Karpas-422 (cell line): ENCODE measurements at regions not wholly inside any gene's neighbourhood (a gene's known extent, or its start where the extent isn't known, plus 50 kb on each side); places are given as distances from the start of the nearest gene placed in this dataset.

Experiments
- DNase-seq: peaks from one replicate; pipeline ENCODE4 v3.0.0-alpha.2; 2015
- H2AFZ ChIP-seq: fragments of 200-600 bp; sonication (generic); 2 replicates; pipeline ENCODE4 v1.6.1; 2014; ENCODE audit warnings: antibody characterized with exemption, low read length, mixed read lengths
- H3K27ac ChIP-seq: fragments of 200-600 bp; sonication (generic); 2 replicates; pipeline ENCODE4 v1.5.1; 2014; ENCODE audit warnings: mild to moderate bottlenecking, low read length, moderate library complexity
- H3K27me3 ChIP-seq: fragments of 200-600 bp; sonication (generic); 2 replicates; pipeline ENCODE4 v1.6.1; 2014; ENCODE audit warnings: low read length, mixed read lengths
- H3K36me3 ChIP-seq: fragments of 200-600 bp; sonication (generic); 2 replicates; pipeline ENCODE4 v1.6.1; 2014; ENCODE audit warnings: low read length, mixed read lengths; ENCODE audit not compliant: insufficient read depth
- H3K4me1 ChIP-seq: fragments of 200-600 bp; sonication (generic); 2 replicates; pipeline ENCODE4 v1.6.1; 2014; ENCODE audit warnings: mild to moderate bottlenecking, low read length, mixed read lengths
- H3K4me2 ChIP-seq: fragments of 200-600 bp; sonication (generic); 2 replicates; pipeline ENCODE4 v1.6.1; 2014; ENCODE audit warnings: low read length, low read depth, mild to moderate bottlenecking; ENCODE audit not compliant: poor library complexity, severe bottlenecking
- H3K4me3 ChIP-seq: fragments of 200-600 bp; sonication (generic); 2 replicates; pipeline ENCODE4 v1.5.1; 2014; ENCODE audit warnings: mild to moderate bottlenecking, antibody characterized with exemption, low read length, mixed read lengths
- H3K79me2 ChIP-seq: fragments of 200-600 bp; sonication (generic); 2 replicates; pipeline ENCODE4 v1.6.1; 2014; ENCODE audit warnings: mild to moderate bottlenecking, low read length, mixed read lengths
- H3K9ac ChIP-seq: fragments of 200-600 bp; sonication (generic); 2 replicates; pipeline ENCODE4 v1.6.0; 2014; ENCODE audit warnings: low read length
- H3K9me2 ChIP-seq: fragments of 200-600 bp; sonication (generic), shearing (Covaris generic); replicated peaks from 2 replicates; pipeline ENCODE4 v1.6.0; 2014; ENCODE audit warnings: mild to moderate bottlenecking, low read length, moderate library complexity; ENCODE audit not compliant: insufficient read depth
- H3K9me3 ChIP-seq: fragments of 300-700, 200-600 bp; sonication (generic); 2 replicates; pipeline ENCODE4 v1.6.1; 2014; ENCODE audit warnings: low read length, mixed read lengths
- H4K20me1 ChIP-seq: fragments of 200-600 bp; sonication (generic); 2 replicates; pipeline ENCODE4 v1.6.1; 2014; ENCODE audit warnings: mild to moderate bottlenecking, antibody characterized with exemption, low read length, low read depth; ENCODE audit not compliant: insufficient read depth

DNA sequence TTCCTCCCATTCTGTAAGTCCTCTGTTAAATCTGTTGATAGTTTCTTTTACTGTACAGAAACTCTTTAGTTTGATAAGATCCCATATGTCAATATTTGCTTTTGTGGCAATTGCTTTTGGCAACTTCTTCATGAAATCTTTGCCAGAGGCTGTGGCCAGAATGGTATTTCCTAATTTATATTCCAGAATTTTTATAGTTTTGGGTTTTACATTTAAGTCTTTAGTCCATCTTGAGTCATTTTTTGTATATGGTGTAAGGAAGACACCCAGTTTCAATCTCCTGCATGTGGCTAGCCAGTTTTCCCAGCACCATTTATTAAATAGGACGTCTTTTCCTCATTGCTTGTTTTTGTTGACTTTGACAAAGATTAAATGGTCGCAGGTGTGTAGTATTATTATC, 372.4 kb upstream of the CADM2 start:
- Histone ChIP-seq H3K27ac (no peak overlapping the region), H3K9me2 (no peaks in the 10 kb centered on the region), H3K9me3 (0 out of 2 replicates have a peak, but pooled peaks cover 4% of the 10 kb centered on the region), H3K79me2 (no peaks in the 10 kb centered on the region), H2AFZ (no peak overlapping the region), H3K36me3 (no peaks in the 10 kb centered on the region), H3K4me2 (no peak overlapping the region), H3K4me3 (no peak overlapping the region), H3K9ac (no peak overlapping the region), H3K27me3 (no peaks in the 10 kb centered on the region), H4K20me1 (no peaks in the 10 kb centered on the region), H3K4me1 (no peaks in the 10 kb centered on the region)
- DNase-seq = no peak

DNA sequence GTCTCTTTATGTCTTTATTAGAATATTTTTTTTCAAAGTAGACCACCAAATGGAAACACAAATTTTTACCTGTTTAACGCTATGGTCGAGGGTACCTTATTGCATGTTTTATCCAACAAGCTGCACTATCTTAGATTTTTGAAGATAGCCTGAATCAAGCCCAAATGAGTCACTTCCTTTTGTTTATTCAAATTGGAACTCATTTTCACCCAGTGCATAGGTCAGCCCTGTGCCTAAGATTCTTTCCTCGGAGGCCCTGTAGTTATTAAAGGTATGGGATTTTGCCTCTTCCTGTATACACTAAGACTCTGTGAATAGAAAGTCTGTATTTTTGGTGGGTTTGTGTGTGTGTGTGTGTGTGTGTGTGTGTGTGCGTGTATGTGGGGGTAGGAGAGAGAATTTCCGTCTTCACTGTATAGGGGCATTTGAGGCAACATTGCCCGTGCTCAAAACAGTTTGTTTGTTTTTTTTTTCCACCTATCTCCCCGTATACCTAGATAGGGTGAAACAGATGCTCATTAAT, 358.0 kb upstream of the CADM2 start:
- Histone ChIP-seq H3K79me2 (no peaks in the 10 kb centered on the region), H3K36me3 (no peaks in the 10 kb centered on the region), H3K27ac (no peak overlapping the region), H3K27me3 (no peaks in the 10 kb centered on the region), H3K9me2 (no peaks in the 10 kb centered on the region), H3K9ac (no peak overlapping the region), H3K4me3 (no peak overlapping the region), H3K4me2 (no peak overlapping the region), H2AFZ (no peak overlapping the region), H3K4me1 (no peaks in the 10 kb centered on the region), H4K20me1 (no peaks in the 10 kb centered on the region), H3K9me3 (no peaks in the 10 kb centered on the region; the same call in none of the 2 replicates)
- DNase-seq = no peak

DNA sequence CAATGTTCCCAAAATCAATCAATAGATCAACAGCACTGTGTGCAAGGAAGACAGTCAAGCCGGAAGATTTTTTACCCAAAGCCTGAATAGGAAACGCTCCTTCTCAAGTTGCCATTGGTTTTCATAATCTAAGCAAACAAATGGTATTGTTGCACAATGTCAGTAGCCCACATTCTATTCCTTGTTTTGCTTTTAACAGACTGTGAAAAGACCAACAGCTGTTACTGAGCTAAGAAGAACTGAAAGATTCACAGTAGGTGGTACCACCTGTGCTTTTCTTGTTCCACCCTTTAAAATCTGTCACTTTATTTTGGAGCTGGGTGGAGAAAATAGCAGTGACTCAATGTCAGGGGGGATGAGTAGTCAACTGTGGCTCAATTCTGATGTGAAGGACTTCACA, 357.5 kb upstream of the CADM2 start:
- Histone ChIP-seq H3K4me1 (no peaks in the 10 kb centered on the region), H3K9me3 (no peaks in the 10 kb centered on the region; the same call in none of the 2 replicates), H2AFZ (no peak overlapping the region), H3K4me2 (no peak overlapping the region), H3K27me3 (no peaks in the 10 kb centered on the region), H4K20me1 (no peaks in the 10 kb centered on the region), H3K27ac (no peak overlapping the region), H3K36me3 (no peaks in the 10 kb centered on the region), H3K79me2 (no peaks in the 10 kb centered on the region), H3K9ac (no peak overlapping the region), H3K4me3 (no peak overlapping the region), H3K9me2 (no peaks in the 10 kb centered on the region)
- DNase-seq = no peak

DNA sequence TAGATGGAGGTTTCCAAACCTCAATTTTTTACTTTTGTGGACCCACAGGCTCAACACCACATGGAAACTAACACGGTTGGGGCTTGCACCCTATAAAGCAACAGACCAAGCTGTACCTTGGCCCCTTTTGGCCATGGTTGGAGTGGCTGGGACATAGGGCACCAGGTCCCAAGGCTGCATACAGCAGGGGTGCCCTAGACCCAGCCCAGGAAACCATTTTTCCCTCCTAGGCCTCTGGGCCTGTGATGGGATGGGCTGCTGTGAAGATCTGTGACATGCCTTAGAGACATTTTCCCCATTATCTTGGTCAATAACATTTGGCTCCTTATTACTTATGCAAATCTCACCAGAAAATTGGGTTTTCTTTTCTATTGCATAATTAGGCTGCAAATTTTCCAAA, 337.0 kb upstream of the CADM2 start:
- H3K36me3 ChIP-seq = no peaks in the 10 kb centered on the region
- H3K4me2 ChIP-seq = no peak overlapping the region
- H3K27ac ChIP-seq = no peak overlapping the region
- H3K4me1 ChIP-seq = no peaks in the 10 kb centered on the region
- H2AFZ ChIP-seq = no peak overlapping the region
- H3K27me3 ChIP-seq = no peaks in the 10 kb centered on the region
- H3K4me3 ChIP-seq = no peak overlapping the region
- H3K9ac ChIP-seq = no peak overlapping the region
- H3K79me2 ChIP-seq = no peaks in the 10 kb centered on the region
- H3K9me2 ChIP-seq = no peaks in the 10 kb centered on the region
- DNase-seq = no peak
- H4K20me1 ChIP-seq = no peaks in the 10 kb centered on the region
- H3K9me3 ChIP-seq = peaks cover 7% of the 10 kb centered on the region; the same call in 1 of the 2 replicates

DNA sequence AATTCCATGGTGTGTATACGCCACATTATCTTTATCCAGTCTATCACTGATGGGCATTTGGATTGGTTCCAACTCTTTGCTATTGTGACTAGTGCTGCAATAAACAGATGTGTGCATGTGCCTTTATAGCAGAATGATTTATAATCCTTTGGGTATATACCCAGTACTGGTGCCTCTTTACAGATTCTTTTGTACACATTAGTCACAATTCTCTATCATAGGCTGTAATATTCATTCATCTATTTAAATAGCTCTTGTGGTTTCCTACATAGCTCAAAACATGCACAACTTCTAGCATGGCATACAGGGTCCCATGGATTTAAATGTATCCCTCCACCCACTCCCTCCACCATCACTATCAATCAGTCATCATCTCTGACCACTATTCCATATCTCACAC, 324.1 kb upstream of the CADM2 start:
- Histone ChIP-seq H3K79me2 (no peaks in the 10 kb centered on the region), H3K9me3 (no peaks in the 10 kb centered on the region), H3K9me2 (no peaks in the 10 kb centered on the region), H2AFZ (no peak overlapping the region), H3K27ac (no peak overlapping the region), H3K4me2 (no peak overlapping the region), H3K36me3 (no peaks in the 10 kb centered on the region), H4K20me1 (no peaks in the 10 kb centered on the region), H3K27me3 (no peaks in the 10 kb centered on the region), H3K4me1 (no peaks in the 10 kb centered on the region), H3K4me3 (no peak overlapping the region), H3K9ac (no peak overlapping the region)
- DNase-seq = no peak

DNA sequence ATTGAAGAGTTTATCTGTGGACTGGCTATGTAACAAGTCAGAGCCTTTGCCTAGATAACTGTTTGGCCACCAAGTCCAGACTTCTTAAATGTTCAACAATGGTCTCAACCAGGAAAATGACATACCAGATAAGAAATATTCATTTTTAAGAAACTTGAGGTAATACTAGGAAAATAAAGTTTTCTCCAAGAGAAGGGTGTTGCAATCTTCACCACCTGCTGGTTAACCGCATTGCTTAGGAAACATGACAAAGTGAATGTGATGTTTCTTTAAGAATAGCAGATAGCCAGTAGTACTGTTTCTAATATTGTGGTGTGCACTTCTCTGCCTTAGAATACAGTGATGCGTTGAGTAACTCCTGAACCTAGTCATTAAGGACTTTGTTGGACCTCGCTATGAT, 321.5 kb upstream of the CADM2 start:
- DNase-seq = no peak
- no peaks in the 10 kb centered on the region for H3K9me3 ChIP-seq

DNA sequence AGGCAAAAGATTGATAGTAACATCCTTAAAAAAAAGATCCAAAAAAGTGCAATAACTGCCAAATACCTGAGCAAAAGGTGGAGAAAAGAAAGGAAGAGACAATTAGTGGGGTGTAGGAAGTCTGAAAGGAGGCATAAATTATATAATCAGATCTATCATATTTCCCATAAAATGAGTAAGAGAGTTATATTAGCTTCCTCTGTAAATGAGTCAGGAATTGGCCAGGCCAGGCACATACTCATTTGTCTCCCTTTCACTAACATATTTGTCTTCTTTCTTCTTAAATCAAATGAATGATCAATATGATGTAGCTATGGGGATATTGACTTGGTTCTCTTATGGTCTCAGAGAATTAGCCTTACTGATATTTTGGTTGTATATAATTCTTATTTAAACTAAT, 292.3 kb upstream of the CADM2 start:
- Histone ChIP-seq H3K4me1 (no peaks in the 10 kb centered on the region), H3K9me3 (no peaks in the 10 kb centered on the region), H3K4me2 (no peak overlapping the region), H3K9me2 (no peaks in the 10 kb centered on the region), H3K27me3 (0 out of 2 replicates have a peak, but pooled peaks cover 3% of the 10 kb centered on the region), H2AFZ (no peak overlapping the region), H3K9ac (no peak overlapping the region), H4K20me1 (no peaks in the 10 kb centered on the region), H3K36me3 (no peaks in the 10 kb centered on the region), H3K27ac (no peak overlapping the region), H3K4me3 (no peak overlapping the region), H3K79me2 (no peaks in the 10 kb centered on the region)
- DNase-seq = no peak

More for the DNA sequence above, 321.5 kb upstream of the CADM2 start:
- no peaks in the 10 kb centered on the region for H3K79me2 ChIP-seq
- H3K9ac ChIP-seq = no peak overlapping the region
- no peaks in the 10 kb centered on the region for H3K27me3 ChIP-seq
- H3K4me3 ChIP-seq = no peak overlapping the region
- H3K9me2 ChIP-seq = no peaks in the 10 kb centered on the region; the same call in 1 of the 2 replicates
- H4K20me1 ChIP-seq = no peaks in the 10 kb centered on the region
- no peaks in the 10 kb centered on the region for H3K4me1 ChIP-seq
- H3K27ac ChIP-seq = no peak overlapping the region
- H3K36me3 ChIP-seq = no peaks in the 10 kb centered on the region
- H3K4me2 ChIP-seq = no peak overlapping the region
- H2AFZ ChIP-seq = no peak overlapping the region

DNA sequence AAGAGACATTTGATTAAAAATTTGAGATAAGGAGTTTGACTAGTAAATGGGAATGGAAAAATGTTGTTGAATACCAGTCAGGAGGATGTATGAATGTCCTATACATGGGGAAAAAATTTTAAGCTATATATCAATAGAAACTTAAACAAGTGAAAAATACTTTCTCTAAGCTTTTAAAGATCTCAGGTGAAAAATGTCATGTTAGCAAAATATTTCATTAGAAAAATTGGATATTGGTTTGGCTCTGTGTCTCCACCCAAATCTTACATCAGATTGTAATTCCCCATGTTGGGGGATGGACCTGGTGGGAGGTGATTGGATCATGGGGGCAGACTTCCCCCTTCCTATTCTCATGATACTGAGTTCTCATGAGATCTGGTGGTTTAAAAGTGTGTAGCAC, 279.6 kb upstream of the CADM2 start:
- Histone ChIP-seq H3K9me2 (no peaks in the 10 kb centered on the region), H3K27me3 (no peaks in the 10 kb centered on the region), H2AFZ (no peak overlapping the region), H3K4me2 (no peak overlapping the region), H3K36me3 (no peaks in the 10 kb centered on the region), H3K27ac (no peak overlapping the region), H3K79me2 (no peaks in the 10 kb centered on the region), H3K9me3 (no peaks in the 10 kb centered on the region), H3K4me1 (no peaks in the 10 kb centered on the region), H3K4me3 (no peak overlapping the region), H3K9ac (no peak overlapping the region), H4K20me1 (no peaks in the 10 kb centered on the region)
- DNase-seq = no peak

DNA sequence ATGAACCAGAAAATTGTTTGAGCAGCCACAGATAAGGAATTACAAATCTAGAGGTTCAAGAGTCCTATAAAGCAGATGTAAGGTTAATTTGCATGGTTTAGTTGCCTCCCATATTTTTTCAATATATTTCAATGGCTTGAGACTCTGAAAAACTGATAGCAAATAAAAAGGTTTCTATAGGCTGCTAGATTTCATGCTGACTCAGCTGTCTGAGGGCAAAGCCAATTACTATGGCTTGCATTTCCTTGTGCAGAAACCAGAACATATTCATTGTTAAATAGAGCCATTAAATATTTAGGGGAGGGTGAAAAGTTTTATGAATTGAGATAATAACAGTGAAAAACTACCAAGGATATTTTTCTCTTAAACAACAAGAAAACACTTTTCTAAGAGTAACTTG, 278.1 kb upstream of the CADM2 start:
- Histone ChIP-seq H3K4me2 (no peak overlapping the region), H3K27ac (no peak overlapping the region), H3K9ac (no peak overlapping the region), H3K79me2 (no peaks in the 10 kb centered on the region), H3K27me3 (no peaks in the 10 kb centered on the region), H3K4me3 (no peak overlapping the region), H3K36me3 (no peaks in the 10 kb centered on the region), H3K9me3 (no peaks in the 10 kb centered on the region; the same call in 1 of the 2 replicates), H2AFZ (no peak overlapping the region), H3K4me1 (no peaks in the 10 kb centered on the region), H3K9me2 (no peaks in the 10 kb centered on the region), H4K20me1 (no peaks in the 10 kb centered on the region)
- no peak for DNase-seq
